LHCN-M2 (cell line): ENCODE measurements at regions not wholly inside any gene's neighbourhood (a gene's known extent, or its start where the extent isn't known, plus 50 kb on each side); places are given as distances from the start of the nearest gene placed in this dataset.
"Not testable (repeated sequence)": the region's sequence is repeated elsewhere in the genome, so short reads cannot be mapped to it uniquely, and the experiment has no call there.

ENCODE experiments used
- DNase-seq: peaks from one replicate; pipeline ENCODE4 v3.0.0-alpha.2; 2012; ENCODE audit warnings: low read depth

- DNase-seq, result peak; percentile 31
Measured at GRCh38 chr4:111952688-111953087, 192.6 kb upstream of the FAM241A start.

- DNase-seq, result no peak
Measured at GRCh38 chr4:111954550-111954949, 190.7 kb upstream of the FAM241A start.

- no peak for DNase-seq
Measured at GRCh38 chr4:111955001-111955400, 190.3 kb upstream of the FAM241A start.

- no peak for DNase-seq
Measured at GRCh38 chr4:111957116-111957515, 188.1 kb upstream of the FAM241A start.

GRCh38 chr4:111957997-111958396 lies 187.3 kb upstream of the FAM241A start:
- no peak for DNase-seq

GRCh38 chr4:111959222-111959621 lies 186.0 kb upstream of the FAM241A start:
- peak; percentile 84 for DNase-seq

GRCh38 chr4:111960241-111960667 lies 185.0 kb upstream of the FAM241A start:
- DNase-seq, result peak; percentile 41

GRCh38 chr4:111961026-111961425 lies 184.2 kb upstream of the FAM241A start:
- not testable (repeated sequence) for DNase-seq

GRCh38 chr4:111961809-111962208 lies 183.4 kb upstream of the FAM241A start:
- peak; percentile 16 for DNase-seq

GRCh38 chr4:111963158-111963700 lies 182.0 kb upstream of the FAM241A start:
- DNase-seq, result no peak

GRCh38 chr4:111977419-111977965 lies 167.8 kb upstream of the FAM241A start:
- no peak for DNase-seq

- DNase-seq, result no peak
Measured at GRCh38 chr4:111979921-111980320, 165.3 kb upstream of the FAM241A start.

GRCh38 chr4:111982089-111982488 lies 163.2 kb upstream of the FAM241A start:
- no peak for DNase-seq

GRCh38 chr4:111984169-111984819 lies 161.0 kb upstream of the FAM241A start:
- DNase-seq, result no peak

- DNase-seq, result no peak
Measured at GRCh38 chr4:111985426-111985825, 159.8 kb upstream of the FAM241A start.

- no peak for DNase-seq
Measured at GRCh38 chr4:111986095-111986494, 159.2 kb upstream of the FAM241A start.

- no peak for DNase-seq
Measured at GRCh38 chr4:111988514-111988913, 156.7 kb upstream of the FAM241A start.

- no peak for DNase-seq
Measured at GRCh38 chr4:111989817-111990216, 155.4 kb upstream of the FAM241A start.

- no peak for DNase-seq
Measured at GRCh38 chr4:111991163-111991562, 154.1 kb upstream of the FAM241A start.

- DNase-seq, result peak; percentile 64
Measured at GRCh38 chr4:111991797-111992196, 153.5 kb upstream of the FAM241A start.

- DNase-seq, result no peak
Measured at GRCh38 chr4:111992351-111993168, 152.7 kb upstream of the FAM241A start.

GRCh38 chr4:111994392-111994791 lies 150.9 kb upstream of the FAM241A start:
- DNase-seq, result no peak
